Astrocyte (in vitro differentiated cells and primary cell): ENCODE measurements at regions not wholly inside any gene's neighbourhood (a gene's known extent, or its start where the extent isn't known, plus 50 kb on each side); places are given as distances from the start of the nearest gene placed in this dataset.

Experiments used
- DNase-seq: peaks from one replicate; pipeline ENCODE4 v3.0.0-alpha.2; 2010; ENCODE audit warnings: low read depth
- FAIRE-seq: peaks from 2 replicates; lab custom pipeline; 2011; peaks lifted over from hg19 to GRCh38; lab: Jason Lieb, UNC
- H2AFZ ChIP-seq: 2 replicates; pipeline ENCODE4 v1.6.0; 2012; ENCODE audit warnings: low read depth, low read length, inconsistent platforms
- H3K27ac ChIP-seq: 2 replicates; pipeline ENCODE4 v1.5.1; 2011; ENCODE audit warnings: low read depth, low read length, inconsistent platforms
- H3K27me3 ChIP-seq: 2 replicates; pipeline ENCODE4 v1.6.0; 2011; ENCODE audit warnings: low read length, inconsistent platforms; ENCODE audit not compliant: insufficient read depth
- H3K36me3 ChIP-seq: 2 replicates; pipeline ENCODE4 v1.5.1; 2011; ENCODE audit warnings: low read length, inconsistent platforms; ENCODE audit not compliant: insufficient read depth
- H3K4me1 ChIP-seq: 2 replicates; pipeline ENCODE4 v1.5.1; 2011; ENCODE audit warnings: low read length, inconsistent platforms; ENCODE audit not compliant: insufficient read depth
- H3K4me2 ChIP-seq: 2 replicates; pipeline ENCODE4 v1.6.0; 2012; ENCODE audit warnings: low read length, inconsistent platforms
- H3K4me3 ChIP-seq: 2 replicates; pipeline ENCODE4 v1.5.1; 2011; ENCODE audit warnings: low read depth, mild to moderate bottlenecking, low read length, inconsistent platforms; ENCODE audit not compliant: insufficient read depth
- H3K79me2 ChIP-seq: 2 replicates; pipeline ENCODE4 v1.6.0; 2012; ENCODE audit warnings: mild to moderate bottlenecking, low read length, inconsistent platforms; ENCODE audit not compliant: insufficient read depth
- H3K9ac ChIP-seq: 2 replicates; pipeline ENCODE4 v1.6.0; 2012; ENCODE audit warnings: mild to moderate bottlenecking, low read length, inconsistent platforms
- H3K9me3 ChIP-seq: 2 replicates; pipeline ENCODE4 v1.5.1; 2012; ENCODE audit warnings: low read depth, mild to moderate bottlenecking, low read length, inconsistent platforms; ENCODE audit not compliant: insufficient read depth
- H4K20me1 ChIP-seq: 2 replicates; pipeline ENCODE4 v1.6.0; 2012; ENCODE audit warnings: low read length, inconsistent platforms; ENCODE audit not compliant: insufficient read depth
- H3K27ac Mint-ChIP-seq: one replicate; pipeline ENCODE4 v1.8.0; 2021; ENCODE audit warnings: mild to moderate bottlenecking, mixed read lengths; ENCODE audit not compliant: unreplicated experiment
- H3K27me3 Mint-ChIP-seq: one replicate; pipeline ENCODE4 v1.8.0; 2021; ENCODE audit warnings: low read depth, mixed read lengths; ENCODE audit not compliant: unreplicated experiment
- H3K36me3 Mint-ChIP-seq: one replicate; pipeline ENCODE4 v1.8.0; 2021; ENCODE audit warnings: low read depth, mixed read lengths; ENCODE audit not compliant: unreplicated experiment
- H3K4me1 Mint-ChIP-seq: one replicate; pipeline ENCODE4 v1.8.0; 2021; ENCODE audit warnings: low read depth, mixed read lengths; ENCODE audit not compliant: unreplicated experiment
- H3K4me3 Mint-ChIP-seq: one replicate; pipeline ENCODE4 v1.8.0; 2021; ENCODE audit warnings: mild to moderate bottlenecking, moderate library complexity, mixed read lengths; ENCODE audit not compliant: unreplicated experiment
- H3K9me3 Mint-ChIP-seq: one replicate; pipeline ENCODE4 v1.8.0; 2021; ENCODE audit warnings: mild to moderate bottlenecking, mixed read lengths; ENCODE audit not compliant: unreplicated experiment
- EZH2 ChIP-seq: IDR thresholded peaks from 2 replicates; pipeline ENCODE4 v1.6.1; 2012; ENCODE audit warnings: mild to moderate bottlenecking, low read length, inconsistent platforms; ENCODE audit not compliant: insufficient read depth
- TF ChIP-seq, protein P1 (sequence below): IDR thresholded peaks from 2 replicates; pipeline ENCODE4 v1.5.1; 2011; ENCODE audit warnings: low read depth, mild to moderate bottlenecking, inconsistent platforms, low read length, moderate library complexity; ENCODE audit not compliant: insufficient read depth

DNA sequence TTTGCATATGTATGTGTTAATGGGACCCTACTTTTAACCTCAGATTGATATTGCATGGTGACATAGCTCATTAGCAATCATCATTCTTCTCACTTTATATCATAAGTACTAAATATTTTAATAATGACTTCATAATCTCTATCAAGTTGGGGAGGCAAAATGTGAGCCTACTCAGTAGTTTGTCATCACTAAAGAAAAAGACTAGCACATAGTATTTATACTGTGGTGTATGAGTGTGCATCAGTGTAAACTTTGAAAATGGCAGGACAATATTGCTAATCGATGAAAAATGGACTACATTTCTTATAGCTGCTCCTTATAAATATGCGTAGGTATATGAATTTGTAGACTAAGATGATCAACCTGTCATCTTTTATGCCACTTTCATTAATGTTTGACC is 624.5 kb upstream of the ROBO2 start:
- H3K27me3 ChIP-seq: no peaks in the 10 kb centered on the region
- DNase-seq (no peak), FAIRE-seq (no peak)
- H3K79me2 ChIP-seq: no peaks in the 10 kb centered on the region
- H3K9ac ChIP-seq: no peak overlapping the region
- no peaks in the 10 kb centered on the region for H3K36me3 Mint-ChIP-seq
- no peak overlapping the region for H2AFZ ChIP-seq
- no peak overlapping the region for H3K27ac Mint-ChIP-seq
- no peaks in the 10 kb centered on the region for H4K20me1 ChIP-seq
- no peaks in the 10 kb centered on the region for H3K27me3 Mint-ChIP-seq
- TF ChIP-seq, protein P1, sequence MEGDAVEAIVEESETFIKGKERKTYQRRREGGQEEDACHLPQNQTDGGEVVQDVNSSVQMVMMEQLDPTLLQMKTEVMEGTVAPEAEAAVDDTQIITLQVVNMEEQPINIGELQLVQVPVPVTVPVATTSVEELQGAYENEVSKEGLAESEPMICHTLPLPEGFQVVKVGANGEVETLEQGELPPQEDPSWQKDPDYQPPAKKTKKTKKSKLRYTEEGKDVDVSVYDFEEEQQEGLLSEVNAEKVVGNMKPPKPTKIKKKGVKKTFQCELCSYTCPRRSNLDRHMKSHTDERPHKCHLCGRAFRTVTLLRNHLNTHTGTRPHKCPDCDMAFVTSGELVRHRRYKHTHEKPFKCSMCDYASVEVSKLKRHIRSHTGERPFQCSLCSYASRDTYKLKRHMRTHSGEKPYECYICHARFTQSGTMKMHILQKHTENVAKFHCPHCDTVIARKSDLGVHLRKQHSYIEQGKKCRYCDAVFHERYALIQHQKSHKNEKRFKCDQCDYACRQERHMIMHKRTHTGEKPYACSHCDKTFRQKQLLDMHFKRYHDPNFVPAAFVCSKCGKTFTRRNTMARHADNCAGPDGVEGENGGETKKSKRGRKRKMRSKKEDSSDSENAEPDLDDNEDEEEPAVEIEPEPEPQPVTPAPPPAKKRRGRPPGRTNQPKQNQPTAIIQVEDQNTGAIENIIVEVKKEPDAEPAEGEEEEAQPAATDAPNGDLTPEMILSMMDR: no peak
- TF ChIP-seq EZH2: no peak
- no peaks in the 10 kb centered on the region for H3K9me3 ChIP-seq
- peaks cover 3% of the 10 kb centered on the region for H3K9me3 Mint-ChIP-seq
- no peak overlapping the region for H3K4me3 Mint-ChIP-seq
- no peaks in the 10 kb centered on the region for H3K4me1 ChIP-seq
- H3K4me1 Mint-ChIP-seq: no peaks in the 10 kb centered on the region
- no peak overlapping the region for H3K4me2 ChIP-seq
- H3K27ac ChIP-seq: no peak overlapping the region
- no peak overlapping the region for H3K4me3 ChIP-seq
- no peaks in the 10 kb centered on the region for H3K36me3 ChIP-seq

DNA sequence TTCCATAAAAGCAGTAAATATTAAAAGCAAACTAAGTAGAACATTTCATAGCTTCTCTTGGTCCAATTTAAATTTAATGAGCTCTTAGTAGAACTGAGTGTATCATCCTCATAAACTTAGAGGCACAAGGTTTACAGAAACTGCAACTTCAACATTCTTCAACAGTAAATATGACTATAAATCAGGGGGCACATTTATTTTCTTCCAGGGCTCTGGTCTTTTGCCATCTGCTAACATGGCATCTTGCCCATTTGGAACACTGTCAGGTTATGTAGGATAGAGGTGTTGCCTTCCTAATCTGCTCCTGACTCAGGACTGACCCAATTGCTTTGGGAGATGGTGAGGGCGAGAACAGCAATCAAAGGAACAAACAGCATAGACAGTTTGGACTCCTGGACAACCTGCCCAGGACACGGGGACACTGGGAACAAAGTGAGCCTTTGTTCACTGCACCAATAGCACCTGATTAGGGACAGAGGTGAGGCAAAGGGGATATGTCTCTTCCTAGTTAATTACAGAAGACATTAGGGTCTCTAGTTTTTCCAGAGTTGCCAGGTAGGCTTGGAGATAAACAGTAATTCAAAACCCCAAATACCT is 610.2 kb upstream of the ROBO2 start:
- H3K36me3 ChIP-seq: no peaks in the 10 kb centered on the region
- H3K27ac ChIP-seq: no peak overlapping the region
- no peak overlapping the region for H3K9ac ChIP-seq
- Mint-ChIP-seq H3K9me3 (no peaks in the 10 kb centered on the region), H3K27me3 (no peaks in the 10 kb centered on the region), H3K4me1 (peaks cover 4% of the 10 kb centered on the region), H3K27ac (no peak overlapping the region), H3K4me3 (no peak overlapping the region), H3K36me3 (peaks cover 2% of the 10 kb centered on the region)
- FAIRE-seq (no peak), DNase-seq (no peak)
- H3K4me2 ChIP-seq: no peak overlapping the region
- H2AFZ ChIP-seq: no peak overlapping the region
- no peaks in the 10 kb centered on the region for H3K9me3 ChIP-seq
- H4K20me1 ChIP-seq: no peaks in the 10 kb centered on the region
- no peaks in the 10 kb centered on the region for H3K79me2 ChIP-seq
- H3K4me1 ChIP-seq: no peaks in the 10 kb centered on the region
- TF ChIP-seq, protein P1: no peak
- no peak for TF ChIP-seq EZH2
- no peak overlapping the region for H3K4me3 ChIP-seq
- H3K27me3 ChIP-seq: no peaks in the 10 kb centered on the region

DNA sequence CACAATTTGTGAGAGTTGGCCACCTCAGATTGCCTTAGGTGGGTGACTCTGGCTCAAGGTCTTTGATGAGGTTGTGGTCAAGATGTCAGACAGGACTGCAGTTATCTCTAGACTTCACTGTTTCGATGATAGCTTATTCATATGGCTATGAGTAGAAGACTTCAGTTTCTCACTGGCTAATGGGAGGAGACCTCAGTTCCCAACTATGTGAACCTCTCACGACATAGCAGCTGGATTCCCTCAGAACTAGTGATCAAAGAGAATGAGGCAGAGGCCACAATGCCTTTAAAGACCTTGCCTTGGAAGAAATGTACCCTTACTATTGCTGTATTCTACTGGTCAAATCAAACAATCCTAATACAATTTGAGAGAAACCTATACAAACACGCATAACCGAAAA is 607.5 kb upstream of the ROBO2 start:
- H3K4me1 ChIP-seq: peaks cover 2% of the 10 kb centered on the region
- Mint-ChIP-seq H3K4me1 (peaks cover 14% of the 10 kb centered on the region), H3K9me3 (no peaks in the 10 kb centered on the region), H3K36me3 (peaks cover 2% of the 10 kb centered on the region), H3K27me3 (no peaks in the 10 kb centered on the region), H3K27ac (peak overlapping the region; percentile 21), H3K4me3 (peak overlapping the region; percentile 3)
- H3K36me3 ChIP-seq: no peaks in the 10 kb centered on the region
- H3K9ac ChIP-seq: no peak overlapping the region
- no peak for DNase-seq
- H3K27me3 ChIP-seq: no peaks in the 10 kb centered on the region
- TF ChIP-seq EZH2: no peak
- TF ChIP-seq, protein P1: no peak
- H3K4me2 ChIP-seq: no peak overlapping the region
- no peak for FAIRE-seq
- H3K79me2 ChIP-seq: no peaks in the 10 kb centered on the region
- H2AFZ ChIP-seq: no peak overlapping the region
- H4K20me1 ChIP-seq: no peaks in the 10 kb centered on the region
- no peak overlapping the region for H3K4me3 ChIP-seq
- H3K9me3 ChIP-seq: no peaks in the 10 kb centered on the region
- no peak overlapping the region for H3K27ac ChIP-seq
